ENCODE measurements at regions not wholly inside any gene's neighbourhood (a gene's known extent, or its start where the extent isn't known, plus 50 kb on each side); places are given as distances from the start of the nearest gene placed in this dataset.

- no peak overlapping the region for H3K4me3 Mint-ChIP-seq (ENCODE audit: unreplicated experiment)
- no peaks in the 10 kb centered on the region for H3K36me3 Mint-ChIP-seq (ENCODE audit: unreplicated experiment)
- DNase-seq (ENCODE audit: extremely low spot score, unreplicated experiment) = no peak
- peaks cover 9% of the 10 kb centered on the region for H3K9me3 Mint-ChIP-seq (ENCODE audit: unreplicated experiment)
- H3K27me3 Mint-ChIP-seq (ENCODE audit: unreplicated experiment) = peaks cover 5% of the 10 kb centered on the region
- H3K4me1 Mint-ChIP-seq (ENCODE audit: unreplicated experiment) = no peaks in the 10 kb centered on the region
- no peak for TF ChIP-seq CTCF (IDR thresholded peaks at IDR 0.05)
- H3K27ac Mint-ChIP-seq (ENCODE audit: unreplicated experiment) = no peak overlapping the region
Measured at GRCh38 chr3:36295296-36295695, 85.0 kb upstream of the STAC start.

- Mint-ChIP-seq H3K4me1 (ENCODE audit: unreplicated experiment) (no peaks in the 10 kb centered on the region), H3K9me3 (ENCODE audit: unreplicated experiment) (peaks cover 14% of the 10 kb centered on the region), H3K4me3 (ENCODE audit: unreplicated experiment) (no peak overlapping the region), H3K27me3 (ENCODE audit: unreplicated experiment) (peaks cover 5% of the 10 kb centered on the region), H3K36me3 (ENCODE audit: unreplicated experiment) (no peaks in the 10 kb centered on the region), H3K27ac (ENCODE audit: unreplicated experiment) (no peak overlapping the region)
- TF ChIP-seq CTCF (IDR thresholded peaks at IDR 0.05) = no peak
- no peak for DNase-seq (ENCODE audit: extremely low spot score, unreplicated experiment)
Measured at GRCh38 chr3:36297195-36297594, 83.1 kb upstream of the STAC start.

GRCh38 chr3:36298188-36298587 lies 82.1 kb upstream of the STAC start:
- peaks cover 4% of the 10 kb centered on the region for H3K27me3 Mint-ChIP-seq (ENCODE audit: unreplicated experiment)
- no peak for DNase-seq (ENCODE audit: extremely low spot score, unreplicated experiment)
- no peaks in the 10 kb centered on the region for H3K36me3 Mint-ChIP-seq (ENCODE audit: unreplicated experiment)
- H3K9me3 Mint-ChIP-seq (ENCODE audit: unreplicated experiment) = peaks cover 14% of the 10 kb centered on the region
- no peaks in the 10 kb centered on the region for H3K4me1 Mint-ChIP-seq (ENCODE audit: unreplicated experiment)
- TF ChIP-seq CTCF (IDR thresholded peaks at IDR 0.05) = no peak
- no peak overlapping the region for H3K27ac Mint-ChIP-seq (ENCODE audit: unreplicated experiment)
- H3K4me3 Mint-ChIP-seq (ENCODE audit: unreplicated experiment) = no peak overlapping the region

- no peak for DNase-seq (ENCODE audit: extremely low spot score, unreplicated experiment)
- TF ChIP-seq CTCF (IDR thresholded peaks at IDR 0.05) = no peak
- Mint-ChIP-seq H3K4me3 (ENCODE audit: unreplicated experiment) (no peak overlapping the region), H3K9me3 (ENCODE audit: unreplicated experiment) (peaks cover 14% of the 10 kb centered on the region), H3K27ac (ENCODE audit: unreplicated experiment) (no peak overlapping the region), H3K27me3 (ENCODE audit: unreplicated experiment) (no peaks in the 10 kb centered on the region), H3K36me3 (ENCODE audit: unreplicated experiment) (no peaks in the 10 kb centered on the region), H3K4me1 (ENCODE audit: unreplicated experiment) (no peaks in the 10 kb centered on the region)
Measured at GRCh38 chr3:36302158-36302509, 78.2 kb upstream of the STAC start.

- H3K36me3 Mint-ChIP-seq (ENCODE audit: unreplicated experiment) = no peaks in the 10 kb centered on the region
- DNase-seq (ENCODE audit: extremely low spot score, unreplicated experiment) = no peak
- H3K27ac Mint-ChIP-seq (ENCODE audit: unreplicated experiment) = no peak overlapping the region
- H3K4me3 Mint-ChIP-seq (ENCODE audit: unreplicated experiment) = no peak overlapping the region
- no peaks in the 10 kb centered on the region for H3K4me1 Mint-ChIP-seq (ENCODE audit: unreplicated experiment)
- peaks cover 14% of the 10 kb centered on the region for H3K9me3 Mint-ChIP-seq (ENCODE audit: unreplicated experiment)
- H3K27me3 Mint-ChIP-seq (ENCODE audit: unreplicated experiment) = no peaks in the 10 kb centered on the region
- TF ChIP-seq CTCF (IDR thresholded peaks at IDR 0.05) = no peak
Measured at GRCh38 chr3:36302626-36303025, 77.7 kb upstream of the STAC start.
